Heart right ventricle (tissue), 16 donors: ENCODE measurements at regions not wholly inside any gene's neighbourhood (a gene's known extent, or its start where the extent isn't known, plus 50 kb on each side); places are given as distances from the start of the nearest gene placed in this dataset.

Source experiments
- ATAC-seq, 8 donors: fragments of 200-7000 bp; cut with Tn5 transposase; one replicate each; pipeline ENCODE4 v1.9.1; 2020; ENCODE audit warnings: mild to moderate bottlenecking in 8 of 8, moderate library complexity in 8 of 8, moderate number of reproducible peaks in 1 of 8
- DNase-seq, 2 donors: peaks; one replicate each; pipeline ENCODE4 v3.0.0-alpha.2; 2020
- H3K27ac ChIP-seq, 10 donors: fragments of 200-600 bp; sonication (generic) in 2 of 10; one replicate each; pipeline versions ENCODE4 v1.5.0 to v1.8.0; 2020 to 2022; ENCODE audit warnings: mild to moderate bottlenecking in 3 of 10
- H3K27me3 ChIP-seq, 7 donors: fragments of 200-600 bp; one replicate each; pipeline ENCODE4 v1.8.0; 2021 to 2022; ENCODE audit warnings: mild to moderate bottlenecking in 2 of 7
- H3K36me3 ChIP-seq, 9 donors: fragments of 200-600 bp; sonication (generic) in 1 of 9; one replicate each; pipeline versions ENCODE4 v1.5.0 to v1.8.0; 2020 to 2022; ENCODE audit warnings: mild to moderate bottlenecking in 2 of 9
- H3K4me1 ChIP-seq, 9 donors: fragments of 200-600 bp; sonication (generic) in 1 of 9; one replicate each; pipeline versions ENCODE4 v1.5.0 to v1.8.0; 2020 to 2022; ENCODE audit warnings: mild to moderate bottlenecking in 4 of 9
- H3K4me3 ChIP-seq, 10 donors: fragments of 200-600 bp; sonication (generic) in 2 of 10; one replicate each; pipeline versions ENCODE4 v1.5.0 to v1.8.0; 2020 to 2022; ENCODE audit warnings: mild to moderate bottlenecking in 7 of 10, moderate library complexity in 2 of 10
- H3K9me3 ChIP-seq, 11 donors: fragments of 200-600 bp in 10 of 11; sonication (generic) in 2 of 11; one replicate each; pipeline versions ENCODE4 v1.5.0 to v1.8.0; 2013 to 2022; ENCODE audit warnings: mild to moderate bottlenecking in 2 of 11, control low read depth in 1 of 11, moderate library complexity in 1 of 11
- WGBS, 2 donors: extraction: QIAGEN DNeasy Blood & Tissue Kit; methylation state at CpG; one replicate each; pipeline ENCODE4 v1.1.7; 2013; ENCODE audit warnings: inconsistent platforms in 1 of 2; 5-methylcytosine and 5-hydroxymethylcytosine counted together
- intact Hi-C, 10 donors: fragments of 100-400 bp; cut with DNase I; formaldehyde crosslinking; loops; one replicate each; pipeline versions ENCODE4 v1.11.1 to v1.14.2; 2022
- TF ChIP-seq, protein P1 (sequence below), 9 donors: fragments of 200-600 bp; sonication (generic) in 2 of 9; IDR thresholded peaks; one replicate each; pipeline versions ENCODE4 v1.5.0 to v1.8.0; 2021 to 2022; ENCODE audit warnings: antibody characterized with exemption in 9 of 9, mild to moderate bottlenecking in 5 of 9, moderate library complexity in 1 of 9
- donor health status: Arrhythmogenic right ventricular cardiomyopathy.
- donor health status: ischemic (EF 13 %, LVEDD 7.1; RV severe dilation, severe dysfunction).
- donor health status: healthy with polysubstance abuse.
- donor health status: DM: no; HTN: yes; CAD: no.
- donor health status: DM: no; HTN: no; CAD: no.
- donor health status: ischemic (EF 25% LVEDD 6.9; RV normal size, moderate dysfunction).
- donor health status: ischemic (EF 25% LVEDD 5.7; RV mildly dilated, moderate dysfunction).
- donor health status: healthy.
- donor health status: DM: yes; HTN: yes; CAD: no.
- donor health status: Ischemic cardiomyopathy.
- donor health status: ischemic (EF 35%, LVEDD 5.7; RV mildly dilated, moderate dysfunction).
- donor health status: nonischemic (EF 11% LVEDD 7.7; RV severe dilation, severe dysfunction).
- donor health status: DM: yes; HTN: yes; CAD: no.
- donor health status: PGD.
- donor health status: ischemic (EF 29% LVEDD 5.4; RV normal size, mild dysfunction).
- donor health status: nonischemic (EF 23%, LVEDD 6.1; RV moderate dilation, normal function).

- H3K36me3 ChIP-seq = no peaks in the 10 kb centered on the region
- TF ChIP-seq, protein P1, sequence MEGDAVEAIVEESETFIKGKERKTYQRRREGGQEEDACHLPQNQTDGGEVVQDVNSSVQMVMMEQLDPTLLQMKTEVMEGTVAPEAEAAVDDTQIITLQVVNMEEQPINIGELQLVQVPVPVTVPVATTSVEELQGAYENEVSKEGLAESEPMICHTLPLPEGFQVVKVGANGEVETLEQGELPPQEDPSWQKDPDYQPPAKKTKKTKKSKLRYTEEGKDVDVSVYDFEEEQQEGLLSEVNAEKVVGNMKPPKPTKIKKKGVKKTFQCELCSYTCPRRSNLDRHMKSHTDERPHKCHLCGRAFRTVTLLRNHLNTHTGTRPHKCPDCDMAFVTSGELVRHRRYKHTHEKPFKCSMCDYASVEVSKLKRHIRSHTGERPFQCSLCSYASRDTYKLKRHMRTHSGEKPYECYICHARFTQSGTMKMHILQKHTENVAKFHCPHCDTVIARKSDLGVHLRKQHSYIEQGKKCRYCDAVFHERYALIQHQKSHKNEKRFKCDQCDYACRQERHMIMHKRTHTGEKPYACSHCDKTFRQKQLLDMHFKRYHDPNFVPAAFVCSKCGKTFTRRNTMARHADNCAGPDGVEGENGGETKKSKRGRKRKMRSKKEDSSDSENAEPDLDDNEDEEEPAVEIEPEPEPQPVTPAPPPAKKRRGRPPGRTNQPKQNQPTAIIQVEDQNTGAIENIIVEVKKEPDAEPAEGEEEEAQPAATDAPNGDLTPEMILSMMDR (IDR thresholded peaks at IDR 0.05) = no peak
- H3K9me3 ChIP-seq = no peaks in the 10 kb centered on the region
- H3K4me1 ChIP-seq = peaks cover 6 to 26% (median 21%) of the 10 kb centered on the region in 9 donors
- intact Hi-C loops = loop anchor here in 1 of 10 donors (10.0 kb wide), 1 partner anchor 109 kb away; the partner anchor contains the start of gene ZNF438
- DNase-seq = no peak
- H3K27ac ChIP-seq = no peak overlapping the region
- no peak for ATAC-seq
- H3K4me3 ChIP-seq = no peak overlapping the region
- 92 to 93% methylated on average over 5 of the region's 5 CpGs for WGBS, 2 donors
- H3K27me3 ChIP-seq = no peaks in the 10 kb centered on the region
Observed at GRCh38 chr10:31143331-31143935, 111.8 kb upstream of the ZNF438 start.

DNA sequence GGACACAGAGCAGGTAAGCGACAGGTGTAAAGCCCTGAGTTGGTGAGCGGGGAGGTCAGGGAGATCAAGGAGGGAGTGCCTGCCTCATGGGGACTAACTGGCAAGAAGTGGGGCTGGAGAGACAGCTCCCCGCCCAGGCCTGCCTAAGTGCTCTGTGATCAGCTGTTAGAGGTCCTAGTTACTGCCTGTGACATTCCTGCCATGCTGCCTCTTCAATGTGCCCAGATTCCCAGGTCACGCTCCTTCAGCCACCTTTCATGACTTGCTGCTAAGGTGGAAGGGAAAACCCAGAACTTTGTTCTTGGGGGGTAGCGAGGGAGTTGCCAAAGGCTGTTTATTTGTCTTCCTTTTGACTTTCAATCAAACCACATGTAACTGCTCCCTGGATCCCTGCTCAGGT lies 114.3 kb upstream of the ZNF438 start:
- Histone ChIP-seq H3K9me3 (no peaks in the 10 kb centered on the region), H3K27me3 (no peaks in the 10 kb centered on the region), H3K36me3 (no peaks in the 10 kb centered on the region), H3K4me1 (peaks cover 6 to 41% (median 23%) of the 10 kb centered on the region in 9 donors), H3K4me3 (peak overlapping the region in 2 of 10 donors; percentile 21 to 22), H3K27ac (peak overlapping the region in 9 of 10 donors; percentile 46 to 86 (median 63))
- ATAC-seq = peak in 1 of 8 donors; percentile 28
- DNase-seq = no peak
- whole genome bisulfite sequencing, 2 donors = 85 to 89% methylated on average over 5 of the region's 5 CpGs
- intact Hi-C loops = loop anchor here in 3 of 10 donors (5.0 to 10.0 kb wide), 3 partner anchors 111 to 359 kb away; partner anchors contain the start of genes ZEB1 (in 1 of the 3) and ZNF438 (in 1 of the 3)
- TF ChIP-seq, protein P1 (IDR thresholded peaks at IDR 0.05) = no peak

DNA sequence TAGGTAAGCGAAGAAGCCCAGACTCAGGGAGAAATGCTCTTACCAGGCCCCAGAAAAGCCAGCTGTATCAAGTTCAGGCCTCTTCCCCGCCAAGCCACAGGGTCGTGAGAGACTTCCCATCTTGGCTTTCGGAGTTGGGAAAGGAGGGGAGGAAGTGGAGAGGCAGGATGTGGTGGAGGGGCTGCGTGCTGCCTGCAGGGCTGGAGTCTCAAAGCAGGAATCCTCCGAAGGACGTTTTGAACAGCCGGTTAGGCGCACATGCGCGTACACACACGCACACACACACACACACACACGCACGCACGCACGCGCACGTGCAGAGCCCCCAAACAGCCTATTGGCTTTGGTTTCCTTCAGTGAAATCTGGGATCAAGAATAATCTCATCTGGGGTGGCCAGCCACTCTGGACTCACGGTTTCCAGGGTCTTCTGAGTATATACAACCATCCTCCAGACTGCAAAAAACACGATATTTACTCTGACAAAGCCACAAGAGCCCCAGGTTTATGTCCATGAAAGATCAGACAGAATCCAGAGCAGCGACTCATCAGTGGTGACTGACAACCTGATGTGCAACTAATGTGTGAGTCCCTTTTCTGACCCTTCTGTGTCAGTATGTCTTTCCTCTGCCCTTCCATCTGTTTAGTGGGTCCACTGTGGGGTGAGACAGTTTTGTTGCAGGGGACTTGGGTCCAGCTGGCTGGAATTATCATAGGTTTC lies 115.0 kb upstream of the ZNF438 start:
- H3K4me1 ChIP-seq = peaks cover 6 to 45% (median 23%) of the 10 kb centered on the region in 9 donors
- no peaks in the 10 kb centered on the region for H3K9me3 ChIP-seq
- H3K4me3 ChIP-seq = peak overlapping the region in 3 of 10 donors; percentile 13 to 22 (median 21)
- intact Hi-C loops = loop anchor here in 3 of 10 donors (5.0 to 10.0 kb wide), 3 partner anchors 112 to 359 kb away; partner anchors contain the start of genes ZEB1 (in 1 of the 3) and ZNF438 (in 1 of the 3)
- no peaks in the 10 kb centered on the region for H3K36me3 ChIP-seq
- TF ChIP-seq, protein P1 (IDR thresholded peaks at IDR 0.05) = no peak
- WGBS, 2 donors = 26 to 43% methylated on average over 21 of the region's 21 CpGs
- H3K27ac ChIP-seq = peak overlapping the region in 9 of 10 donors; percentile 46 to 86 (median 63)
- H3K27me3 ChIP-seq = no peaks in the 10 kb centered on the region
- ATAC-seq (peak; percentile 72 to 94 (median 87)), DNase-seq (peak; percentile 60 to 84)

DNA sequence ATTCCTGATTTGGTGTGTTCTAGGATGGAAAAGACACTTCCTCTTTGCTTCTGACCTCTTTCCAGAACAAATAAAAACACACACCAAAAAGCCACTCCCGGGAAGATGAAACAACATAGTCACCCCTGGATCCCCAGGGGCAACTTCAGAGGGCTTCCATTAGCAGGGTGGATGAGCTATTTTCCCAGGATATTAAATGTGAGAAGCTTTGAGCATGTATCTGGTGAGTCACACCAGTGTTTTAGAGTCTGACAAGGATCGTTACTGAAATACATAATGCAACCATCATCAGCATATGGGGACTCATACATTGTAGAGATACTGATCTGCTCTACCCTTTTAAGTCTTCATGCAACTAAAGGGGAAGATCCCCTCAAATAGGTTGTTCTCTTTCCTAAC lies 115.5 kb upstream of the ZNF438 start:
- H3K4me1 ChIP-seq = peaks cover 6 to 50% (median 25%) of the 10 kb centered on the region in 9 donors
- no peak for DNase-seq
- intact Hi-C loops = loop anchor here in 3 of 10 donors (5.0 to 10.0 kb wide), 3 partner anchors 112 to 360 kb away; partner anchors contain the start of genes ZEB1 (in 1 of the 3) and ZNF438 (in 1 of the 3)

More for the DNA sequence above, 115.5 kb upstream of the ZNF438 start:
- H3K4me3 ChIP-seq = no peak overlapping the region
- TF ChIP-seq, protein P1 (IDR thresholded peaks at IDR 0.05) = no peak
- no peaks in the 10 kb centered on the region for H3K27me3 ChIP-seq
- ATAC-seq = peak in 7 of 8 donors; percentile 18 to 67 (median 49)
- 44 to 64% methylated on average over 2 of the region's 2 CpGs for WGBS, 2 donors
- peak overlapping the region in 9 of 10 donors; percentile 46 to 86 (median 63) for H3K27ac ChIP-seq
- H3K9me3 ChIP-seq = no peaks in the 10 kb centered on the region
- H3K36me3 ChIP-seq = no peaks in the 10 kb centered on the region
